ENCODE measurements at regions not wholly inside any gene's neighbourhood (a gene's known extent, or its start where the extent isn't known, plus 50 kb on each side); places are given as distances from the start of the nearest gene placed in this dataset.

- intact Hi-C loops (cut with micrococcal nuclease; ENCODE audit: unreplicated experiment) = no loop called here
- Histone ChIP-seq H3K4me3 (ENCODE audit: low read depth, low read length, poor library complexity, severe bottlenecking) (no peak overlapping the region), H3K9me3 (ENCODE audit: low read depth, low read length, poor library complexity, severe bottlenecking) (peaks cover 15% of the 10 kb centered on the region), H3K36me3 (ENCODE audit: insufficient read depth, low read length, poor library complexity, severe bottlenecking) (no peaks in the 10 kb centered on the region), H3K27me3 (replicated peaks; ENCODE audit: insufficient read depth, low read depth, low read length, poor library complexity) (no peaks in the 10 kb centered on the region), H3K4me1 (ENCODE audit: insufficient read depth, low read length, poor library complexity, severe bottlenecking) (no peaks in the 10 kb centered on the region), H3K27ac (ENCODE audit: low read depth, low read length, poor library complexity, severe bottlenecking) (no peak overlapping the region)
- ChIA-PET CTCF (no interaction called here), POLR2A (ENCODE audit: low non-redundant PET) (no interaction called here)
- TF ChIP-seq CTCF (conservative IDR thresholded peaks at IDR 0.05; ENCODE audit: low read depth, low read length) = no peak
- TF ChIP-seq EZH2 (IDR thresholded peaks at IDR 0.05; ENCODE audit: borderline replicate concordance, low read depth, low read length, poor library complexity, severe bottlenecking) = no peak
- DNase-seq (ENCODE audit: low spot score) = no peak
- BruUV-seq (replicated peaks) = no TSS peak
Observed at GRCh38 chr4:11480683-11481082, 52.0 kb upstream of the HS3ST1 start.

Data from A673 (cell line).